ENCODE measurements at regions not wholly inside any gene's neighbourhood (a gene's known extent, or its start where the extent isn't known, plus 50 kb on each side); places are given as distances from the start of the nearest gene placed in this dataset.

DNA sequence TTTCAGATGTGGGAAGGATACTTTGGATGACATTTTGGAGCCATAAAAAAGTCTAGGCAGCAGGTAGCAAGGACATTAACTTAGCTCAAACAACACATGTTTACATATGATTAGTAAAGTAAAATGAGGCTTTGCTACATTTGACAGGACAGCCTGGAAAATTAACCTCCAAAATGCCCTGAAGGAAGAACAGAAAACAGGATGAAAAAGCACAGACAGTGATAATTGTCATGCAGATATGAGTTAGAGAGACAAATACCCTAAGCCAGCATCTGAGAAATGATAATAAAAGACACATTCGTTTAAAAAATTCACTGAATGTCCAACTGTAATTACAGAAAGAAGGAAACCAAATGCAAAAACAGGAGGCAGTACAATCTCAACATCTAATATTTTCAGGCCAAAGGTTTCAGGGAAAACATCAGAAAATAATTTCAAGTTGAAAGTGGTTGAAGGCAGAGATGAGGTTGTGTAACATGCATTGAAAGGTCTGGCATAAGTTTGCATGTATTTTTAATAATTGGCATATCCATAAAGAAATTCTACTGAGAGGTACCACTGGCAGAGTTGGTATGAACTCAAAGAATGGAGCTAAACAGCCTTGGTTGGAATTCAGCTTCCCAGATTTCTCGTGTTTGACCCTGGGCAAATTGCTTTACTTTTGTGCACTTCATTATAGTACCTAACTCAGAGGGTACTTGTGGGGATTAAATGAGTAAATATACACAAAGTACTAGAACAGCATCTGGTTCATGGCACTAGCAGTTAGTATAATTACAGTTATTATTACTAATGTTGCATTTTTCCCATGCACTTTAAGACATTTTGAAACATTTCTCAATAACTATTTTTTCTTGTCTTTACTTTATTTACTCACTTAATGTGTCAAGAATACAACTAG lies 54.4 kb upstream of the MAP9 start:
- Histone ChIP-seq H3K36me3 (ENCODE audit: insufficient read depth) (no peaks in the 10 kb centered on the region), H3K4me1 (ENCODE audit: insufficient read depth) (no peaks in the 10 kb centered on the region), H3K27ac (ENCODE audit: low read depth) (no peak overlapping the region), H3K4me3 (ENCODE audit: low read depth, low read length) (no peak overlapping the region)
- DNase-seq (ENCODE audit: extremely low spot score): no peak
- 52% methylated on average over 2 of the region's 2 CpGs for WGBS

DNA sequence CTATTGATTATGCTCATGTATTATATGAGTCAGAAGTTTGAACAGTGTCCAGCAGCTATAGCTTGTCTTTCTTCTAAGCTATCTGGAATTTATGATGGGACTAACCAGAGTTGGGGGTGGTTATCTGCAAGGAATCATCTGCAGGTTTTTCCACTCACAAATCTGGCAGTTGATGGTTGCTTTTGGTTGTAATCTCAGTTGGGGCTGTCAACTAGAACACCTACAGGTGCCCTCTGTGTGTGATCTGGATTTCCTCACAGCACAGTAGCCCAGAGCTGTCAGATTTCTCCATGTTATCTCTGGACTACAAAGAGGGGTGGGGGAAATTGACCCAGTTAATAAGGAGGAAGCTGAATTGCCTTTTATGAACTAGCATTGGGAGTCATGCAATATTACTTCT lies 51.4 kb upstream of the MAP9 start:
- no peak for DNase-seq (ENCODE audit: extremely low spot score)
- no peak overlapping the region for H3K4me3 ChIP-seq (ENCODE audit: low read depth, low read length)
- no peaks in the 10 kb centered on the region for H3K36me3 ChIP-seq (ENCODE audit: insufficient read depth)
- no peaks in the 10 kb centered on the region for H3K4me1 ChIP-seq (ENCODE audit: insufficient read depth)
- H3K27ac ChIP-seq (ENCODE audit: low read depth): no peak overlapping the region

DNA sequence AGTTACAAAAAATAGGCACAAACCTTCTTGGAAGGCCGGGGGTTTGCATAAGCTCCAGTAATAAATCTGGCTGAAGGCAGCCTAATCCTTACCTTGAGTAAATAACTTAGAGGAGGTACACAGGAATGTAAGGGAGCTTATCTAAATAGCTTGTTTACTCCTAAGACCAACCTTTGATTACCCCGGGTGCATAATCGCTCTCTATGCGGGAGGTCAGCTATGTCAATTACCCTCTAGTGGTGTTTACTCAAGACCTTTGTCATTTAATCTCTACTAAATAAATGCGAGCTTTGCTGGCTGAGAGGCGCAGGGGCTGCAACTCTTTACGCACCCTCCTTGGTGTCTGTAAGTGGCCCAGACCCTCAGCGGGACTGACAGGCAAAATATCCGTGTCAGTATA lies 50.2 kb upstream of the MAP9 start:
- no peak for DNase-seq (ENCODE audit: extremely low spot score)
- H3K27ac ChIP-seq (ENCODE audit: low read depth): no peak overlapping the region
- H3K36me3 ChIP-seq (ENCODE audit: insufficient read depth): no peaks in the 10 kb centered on the region
- no peak overlapping the region for H3K4me3 ChIP-seq (ENCODE audit: low read depth, low read length)
- no peaks in the 10 kb centered on the region for H3K4me1 ChIP-seq (ENCODE audit: insufficient read depth)
- WGBS: 58% methylated on average over 9 of the region's 9 CpGs
